Neural progenitor cell (in vitro differentiated cells): ENCODE measurements at regions not wholly inside any gene's neighbourhood (a gene's known extent, or its start where the extent isn't known, plus 50 kb on each side); places are given as distances from the start of the nearest gene placed in this dataset.

Experiments
- DNase-seq: peaks from one replicate; pipeline ENCODE4 v3.0.0-alpha.2; 2016; ENCODE audit warnings: low spot score
- H2AFZ ChIP-seq: fragments of 200-600 bp; sonication (generic); replicated peaks from 2 replicates; pipeline ENCODE4 v1.6.1; 2016; ENCODE audit warnings: antibody characterized with exemption
- H3F3A ChIP-seq: fragments of 200-600 bp; sonication (generic); 2 replicates; pipeline ENCODE4 v1.6.1; 2016; ENCODE audit warnings: antibody characterized with exemption, low read depth
- H3K27ac ChIP-seq: fragments of 200-600 bp; sonication (generic); 2 replicates; pipeline ENCODE4 v1.5.1; 2016; ENCODE audit warnings: mild to moderate bottlenecking
- H3K27me3 ChIP-seq: fragments of 200-600 bp; sonication (generic); 2 replicates; pipeline ENCODE4 v1.6.1; 2016; ENCODE audit warnings: mild to moderate bottlenecking, moderate library complexity
- H3K36me3 ChIP-seq: fragments of 200-600 bp; sonication (generic); 2 replicates; pipeline ENCODE4 v1.5.1; 2016
- H3K4me1 ChIP-seq: fragments of 200-600 bp; sonication (generic); 2 replicates; pipeline ENCODE4 v1.6.1; 2016; ENCODE audit warnings: mixed run types
- H3K4me2 ChIP-seq: fragments of 200-600 bp; sonication (generic); 2 replicates; pipeline ENCODE4 v1.6.1; 2016
- H3K4me3 ChIP-seq: fragments of 200-600 bp; sonication (generic); 2 replicates; pipeline ENCODE4 v1.5.1; 2016
- H3K79me2 ChIP-seq: fragments of 200-600 bp; sonication (generic); 2 replicates; pipeline ENCODE4 v1.6.1; 2016; ENCODE audit warnings: low read depth
- H3K9ac ChIP-seq: fragments of 200-600 bp; sonication (generic); 2 replicates; pipeline ENCODE4 v1.6.1; 2016
- H3K9me3 ChIP-seq: fragments of 200-600 bp; sonication (generic); 2 replicates; pipeline ENCODE4 v1.5.1; 2016; ENCODE audit warnings: low read depth
- H4K20me1 ChIP-seq: fragments of 200-600 bp; sonication (generic); 2 replicates; pipeline ENCODE4 v1.6.1; 2016; ENCODE audit warnings: low read depth
- H3K27ac Mint-ChIP-seq: 3 replicates; pipeline ENCODE4 v1.8.0; 2021; ENCODE audit warnings: mixed read lengths
- H3K27me3 Mint-ChIP-seq: 2 replicates; pipeline ENCODE4 v1.8.0; 2022; ENCODE audit warnings: low read depth, mild to moderate bottlenecking, inconsistent platforms, moderate library complexity, mixed read lengths; ENCODE audit not compliant: insufficient read depth
- H3K36me3 Mint-ChIP-seq: 3 replicates; pipeline ENCODE4 v1.8.0; 2021; ENCODE audit warnings: mixed read lengths
- H3K4me1 Mint-ChIP-seq: 3 replicates; pipeline ENCODE4 v1.8.0; 2021; ENCODE audit warnings: mixed read lengths
- H3K4me3 Mint-ChIP-seq: 3 replicates; pipeline ENCODE4 v1.8.0; 2021; ENCODE audit warnings: mild to moderate bottlenecking, moderate library complexity, mixed read lengths
- H3K9me3 Mint-ChIP-seq: 3 replicates; pipeline ENCODE4 v1.8.0; 2020; ENCODE audit warnings: mixed read lengths
- EZH2 ChIP-seq: fragments of 200-600 bp; sonication (generic); IDR thresholded peaks from 2 replicates; pipeline ENCODE4 v1.6.1; 2017; ENCODE audit warnings: antibody characterized with exemption, mild to moderate bottlenecking, moderate library complexity
- EZH2phosphoT487 ChIP-seq: fragments of 200-600 bp; sonication (generic); IDR thresholded peaks from 2 replicates; pipeline ENCODE4 v1.6.1; 2017; ENCODE audit warnings: antibody characterized with exemption
- TF ChIP-seq, protein P1 (sequence below): fragments of 200-600 bp; sonication (generic); IDR thresholded peaks from 2 replicates; pipeline ENCODE4 v1.5.1; 2017; ENCODE audit warnings: antibody characterized with exemption, mild to moderate bottlenecking

DNA sequence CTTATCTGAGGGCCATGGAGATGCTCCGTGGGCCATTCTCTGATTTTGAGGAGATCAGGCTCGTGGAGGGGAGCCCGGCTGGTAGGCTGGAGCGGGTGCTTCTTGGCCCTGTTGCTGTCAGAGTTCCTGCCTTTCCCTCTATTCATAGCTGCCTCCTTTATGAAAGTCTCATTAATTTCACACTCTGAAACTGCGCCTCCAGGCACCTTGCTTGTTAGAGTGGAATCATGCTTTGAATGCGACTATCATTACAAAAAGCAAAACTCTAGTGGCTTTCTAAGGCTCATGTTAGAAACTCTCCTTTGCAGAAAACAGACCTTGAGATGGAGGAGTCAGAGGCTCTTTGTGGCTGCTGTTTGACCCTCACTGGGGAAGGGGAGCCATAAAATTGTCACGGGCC, 131.0 kb upstream of the SNTG2 start:
- H3K4me2 ChIP-seq = no peak overlapping the region
- Mint-ChIP-seq H3K9me3 (peaks cover 2% of the 10 kb centered on the region), H3K36me3 (no peaks in the 10 kb centered on the region), H3K4me3 (no peak overlapping the region), H3K27ac (no peak overlapping the region), H3K27me3 (no peaks in the 10 kb centered on the region), H3K4me1 (peaks cover 5% of the 10 kb centered on the region)
- TF ChIP-seq, protein P1, sequence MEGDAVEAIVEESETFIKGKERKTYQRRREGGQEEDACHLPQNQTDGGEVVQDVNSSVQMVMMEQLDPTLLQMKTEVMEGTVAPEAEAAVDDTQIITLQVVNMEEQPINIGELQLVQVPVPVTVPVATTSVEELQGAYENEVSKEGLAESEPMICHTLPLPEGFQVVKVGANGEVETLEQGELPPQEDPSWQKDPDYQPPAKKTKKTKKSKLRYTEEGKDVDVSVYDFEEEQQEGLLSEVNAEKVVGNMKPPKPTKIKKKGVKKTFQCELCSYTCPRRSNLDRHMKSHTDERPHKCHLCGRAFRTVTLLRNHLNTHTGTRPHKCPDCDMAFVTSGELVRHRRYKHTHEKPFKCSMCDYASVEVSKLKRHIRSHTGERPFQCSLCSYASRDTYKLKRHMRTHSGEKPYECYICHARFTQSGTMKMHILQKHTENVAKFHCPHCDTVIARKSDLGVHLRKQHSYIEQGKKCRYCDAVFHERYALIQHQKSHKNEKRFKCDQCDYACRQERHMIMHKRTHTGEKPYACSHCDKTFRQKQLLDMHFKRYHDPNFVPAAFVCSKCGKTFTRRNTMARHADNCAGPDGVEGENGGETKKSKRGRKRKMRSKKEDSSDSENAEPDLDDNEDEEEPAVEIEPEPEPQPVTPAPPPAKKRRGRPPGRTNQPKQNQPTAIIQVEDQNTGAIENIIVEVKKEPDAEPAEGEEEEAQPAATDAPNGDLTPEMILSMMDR = no peak
- no peak for TF ChIP-seq EZH2phosphoT487
- TF ChIP-seq EZH2 = no peak
- H3F3A ChIP-seq = no peaks in the 10 kb centered on the region
- no peaks in the 10 kb centered on the region for H3K9me3 ChIP-seq
- no peaks in the 10 kb centered on the region for H3K27me3 ChIP-seq
- H3K4me3 ChIP-seq = no peak overlapping the region
- H3K79me2 ChIP-seq = no peaks in the 10 kb centered on the region
- no peak overlapping the region for H3K27ac ChIP-seq
- no peaks in the 10 kb centered on the region for H4K20me1 ChIP-seq
- no peak overlapping the region for H2AFZ ChIP-seq
- no peak for DNase-seq
- H3K36me3 ChIP-seq = no peaks in the 10 kb centered on the region
- no peak overlapping the region for H3K9ac ChIP-seq
- no peaks in the 10 kb centered on the region for H3K4me1 ChIP-seq

- Mint-ChIP-seq H3K27ac (no peak overlapping the region), H3K4me1 (peaks cover 7% of the 10 kb centered on the region), H3K9me3 (peaks cover 4% of the 10 kb centered on the region), H3K4me3 (no peak overlapping the region), H3K36me3 (no peaks in the 10 kb centered on the region), H3K27me3 (peaks cover 2% of the 10 kb centered on the region)
- H3F3A ChIP-seq = no peaks in the 10 kb centered on the region
- H3K27ac ChIP-seq = no peak overlapping the region
- no peak for TF ChIP-seq EZH2
- TF ChIP-seq, protein P1 = no peak
- TF ChIP-seq EZH2phosphoT487 = no peak
- no peaks in the 10 kb centered on the region for H3K36me3 ChIP-seq
- H4K20me1 ChIP-seq = no peaks in the 10 kb centered on the region
- H3K4me1 ChIP-seq = no peaks in the 10 kb centered on the region
- H3K9ac ChIP-seq = no peak overlapping the region
- no peaks in the 10 kb centered on the region for H3K27me3 ChIP-seq
- no peaks in the 10 kb centered on the region for H3K9me3 ChIP-seq
- no peak for DNase-seq
- no peak overlapping the region for H3K4me3 ChIP-seq
- H3K79me2 ChIP-seq = no peaks in the 10 kb centered on the region
- no peak overlapping the region for H3K4me2 ChIP-seq
- H2AFZ ChIP-seq = no peak overlapping the region
Measured at GRCh38 chr2:819121-819520, 131.5 kb upstream of the SNTG2 start.

- Mint-ChIP-seq H3K36me3 (no peaks in the 10 kb centered on the region), H3K27ac (peak overlapping the region; percentile 12), H3K9me3 (peaks cover 4% of the 10 kb centered on the region), H3K4me3 (no peak overlapping the region), H3K4me1 (peaks cover 12% of the 10 kb centered on the region), H3K27me3 (peaks cover 2% of the 10 kb centered on the region)
- Histone ChIP-seq H2AFZ (no peak overlapping the region), H3K27me3 (no peaks in the 10 kb centered on the region), H3K9me3 (no peaks in the 10 kb centered on the region), H3K9ac (no peak overlapping the region), H3K4me1 (no peaks in the 10 kb centered on the region), H3K4me3 (no peak overlapping the region), H4K20me1 (no peaks in the 10 kb centered on the region), H3K4me2 (no peak overlapping the region), H3K79me2 (no peaks in the 10 kb centered on the region), H3F3A (no peaks in the 10 kb centered on the region), H3K27ac (no peak overlapping the region), H3K36me3 (no peaks in the 10 kb centered on the region)
- DNase-seq = no peak
- no peak for TF ChIP-seq EZH2
- TF ChIP-seq, protein P1 = no peak
Measured at GRCh38 chr2:817336-818015, 133.2 kb upstream of the SNTG2 start.
